NCI-H226 (cell line): ENCODE measurements at regions not wholly inside any gene's neighbourhood (a gene's known extent, or its start where the extent isn't known, plus 50 kb on each side); places are given as distances from the start of the nearest gene placed in this dataset.
"Not testable (repeated sequence)": the region's sequence is repeated elsewhere in the genome, so short reads cannot be mapped to it uniquely, and the experiment has no call there.

Source experiments
- DNase-seq: peaks from one replicate; pipeline ENCODE4 v3.0.0-alpha.2; 2015

GRCh38 chr14:105712670-105713069, 186.3 kb downstream of the TMEM121 start:
- not testable (repeated sequence) for DNase-seq

GRCh38 chr14:105713160-105713559, 186.8 kb downstream of the TMEM121 start:
- DNase-seq, result not testable (repeated sequence)

GRCh38 chr14:105713836-105714235, 187.5 kb downstream of the TMEM121 start:
- DNase-seq, result not testable (repeated sequence)

- not testable (repeated sequence) for DNase-seq
Measured at GRCh38 chr14:105718787-105719186, 192.4 kb downstream of the TMEM121 start.

- DNase-seq, result not testable (repeated sequence)
Measured at GRCh38 chr14:105720106-105720505, 193.7 kb downstream of the TMEM121 start.

GRCh38 chr14:105720852-105721601, 194.6 kb downstream of the TMEM121 start:
- DNase-seq, result not testable (repeated sequence)

GRCh38 chr14:105721602-105721970, 195.2 kb downstream of the TMEM121 start:
- not testable (repeated sequence) for DNase-seq

GRCh38 chr14:105721996-105722709, 195.8 kb downstream of the TMEM121 start:
- not testable (repeated sequence) for DNase-seq

GRCh38 chr14:105723271-105723670, 196.9 kb downstream of the TMEM121 start:
- not testable (repeated sequence) for DNase-seq

- not testable (repeated sequence) for DNase-seq
Measured at GRCh38 chr14:105723776-105724175, 197.4 kb downstream of the TMEM121 start.

GRCh38 chr14:105729825-105730368, 203.5 kb downstream of the TMEM121 start:
- not testable (repeated sequence) for DNase-seq

- not testable (repeated sequence) for DNase-seq
Measured at GRCh38 chr14:105730731-105731130, 204.3 kb downstream of the TMEM121 start.

- not testable (repeated sequence) for DNase-seq
Measured at GRCh38 chr14:105731221-105731985, 205.0 kb downstream of the TMEM121 start.

- no peak for DNase-seq
Measured at GRCh38 chr14:105733081-105734065, 207.0 kb downstream of the TMEM121 start.

- DNase-seq, result not testable (repeated sequence)
Measured at GRCh38 chr14:105734241-105734640, 207.9 kb downstream of the TMEM121 start.

- not testable (repeated sequence) for DNase-seq
Measured at GRCh38 chr14:105736331-105736730, 209.9 kb downstream of the TMEM121 start.

- no peak for DNase-seq
Measured at GRCh38 chr14:105737504-105738246, 211.3 kb downstream of the TMEM121 start.

GRCh38 chr14:105738638-105739037, 212.3 kb downstream of the TMEM121 start:
- DNase-seq, result no peak

GRCh38 chr14:105739331-105740102, 213.1 kb downstream of the TMEM121 start:
- no peak for DNase-seq

- not testable (repeated sequence) for DNase-seq
Measured at GRCh38 chr14:105740272-105740671, 213.9 kb downstream of the TMEM121 start.
